Medulla oblongata (tissue), 1 donor: ENCODE measurements at regions not wholly inside any gene's neighbourhood (a gene's known extent, or its start where the extent isn't known, plus 50 kb on each side); places are given as distances from the start of the nearest gene placed in this dataset.

Experiments used
- DNase-seq: peaks from one replicate; pipeline ENCODE4 v3.0.0-alpha.2; 2015; ENCODE audit errors: extremely low spot score

DNA sequence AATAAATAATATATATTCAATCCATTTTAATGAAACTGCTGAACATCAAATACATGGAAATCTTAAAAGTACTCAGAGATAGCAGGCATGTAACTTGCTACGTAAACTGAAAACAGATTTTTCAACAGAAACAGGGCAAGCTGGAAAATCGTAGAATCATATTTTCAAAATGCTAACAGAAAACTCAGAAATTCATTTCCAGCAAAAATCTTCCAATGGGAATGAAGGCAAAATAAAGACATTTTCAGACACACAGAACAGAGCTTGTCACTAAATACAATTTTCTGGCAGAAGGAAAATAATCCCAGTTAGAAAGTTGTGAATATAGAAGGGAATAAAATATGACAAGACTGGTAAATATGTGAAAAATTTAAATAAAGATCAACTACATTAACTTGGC, 419.9 kb upstream of the ZFP42 start:
- DNase-seq: no peak

DNA sequence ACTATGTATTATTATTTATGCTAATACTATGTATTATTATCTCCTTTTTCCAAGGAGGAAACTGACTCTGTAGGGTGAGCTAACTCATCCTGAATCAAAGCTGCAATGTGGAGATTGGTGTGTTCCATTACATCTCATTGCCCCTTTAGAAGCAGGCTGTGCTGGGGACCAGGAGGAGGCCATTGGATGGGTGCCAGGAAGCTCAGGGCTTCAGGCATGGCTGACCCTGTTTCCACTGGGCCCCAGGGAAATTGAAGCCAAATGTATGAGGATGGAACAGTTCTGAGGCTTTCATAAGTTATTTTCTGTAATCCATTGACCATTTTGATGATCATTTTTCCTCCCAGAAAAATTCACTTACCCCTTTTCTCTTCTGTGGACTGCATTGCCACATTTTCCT, 418.8 kb upstream of the ZFP42 start:
- DNase-seq: peak; percentile 5

DNA sequence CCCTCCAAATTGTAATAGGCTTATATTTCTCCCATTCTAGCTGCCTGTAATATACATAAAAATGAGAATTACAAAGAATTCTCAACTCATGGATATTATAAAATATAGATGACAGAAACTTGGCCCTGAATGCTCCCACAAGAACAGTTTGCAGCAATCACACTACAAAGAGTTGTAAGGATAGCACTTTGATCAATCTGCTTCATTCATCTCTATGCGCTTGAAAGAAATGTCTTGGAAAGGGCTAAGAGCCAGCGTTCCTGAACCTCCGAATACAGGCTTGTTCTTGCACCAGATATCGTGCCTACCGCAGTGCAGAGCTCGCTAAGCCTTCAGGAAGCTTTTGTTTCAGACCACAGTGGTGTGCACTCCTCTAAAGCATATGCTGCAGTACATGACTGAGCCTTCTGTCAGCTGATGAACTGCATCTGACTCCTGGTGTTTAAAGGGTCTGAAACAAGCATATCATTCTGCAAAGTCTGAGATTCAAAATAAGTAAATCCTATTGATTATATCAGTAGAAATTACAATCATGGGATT, 417.6 kb upstream of the ZFP42 start:
- no peak for DNase-seq

DNA sequence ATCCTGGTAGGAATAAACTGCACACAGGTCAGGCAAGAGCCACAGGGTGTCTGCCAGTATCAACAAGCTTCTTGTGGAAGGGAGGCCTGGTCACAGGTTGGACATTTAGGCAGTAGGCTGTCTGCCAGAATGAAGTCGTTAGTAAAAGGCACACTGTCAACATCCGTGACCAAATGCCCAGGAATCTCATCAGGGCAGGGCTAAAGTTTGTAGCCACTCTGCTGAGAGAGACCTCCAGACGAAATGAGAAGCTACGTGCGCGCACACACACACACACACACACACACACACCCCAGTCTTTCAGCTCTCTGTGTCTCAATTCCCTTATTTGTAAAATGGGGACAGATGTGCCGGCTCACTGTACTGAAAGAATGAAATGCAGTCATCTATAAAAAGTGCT, 408.7 kb upstream of the ZFP42 start:
- DNase-seq: no peak

DNA sequence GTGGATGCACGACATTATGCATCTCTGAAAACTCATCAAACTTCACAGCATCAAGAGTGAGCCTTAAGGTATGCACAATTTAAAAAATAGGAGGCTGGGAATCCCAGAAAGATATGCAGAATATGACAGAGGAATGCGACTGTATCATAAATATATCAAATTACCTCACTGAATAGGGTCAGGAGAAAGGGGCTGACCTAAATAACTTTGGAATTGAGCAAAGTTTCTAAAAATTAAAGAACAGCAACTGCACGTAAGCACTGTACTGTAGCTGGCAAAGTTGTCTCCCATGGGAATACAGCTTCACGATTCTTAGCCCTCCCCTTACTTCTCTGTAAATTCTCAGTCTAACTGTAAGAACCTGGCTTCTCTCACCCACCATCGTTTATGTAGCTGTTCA, 397.4 kb upstream of the ZFP42 start:
- DNase-seq: no peak

DNA sequence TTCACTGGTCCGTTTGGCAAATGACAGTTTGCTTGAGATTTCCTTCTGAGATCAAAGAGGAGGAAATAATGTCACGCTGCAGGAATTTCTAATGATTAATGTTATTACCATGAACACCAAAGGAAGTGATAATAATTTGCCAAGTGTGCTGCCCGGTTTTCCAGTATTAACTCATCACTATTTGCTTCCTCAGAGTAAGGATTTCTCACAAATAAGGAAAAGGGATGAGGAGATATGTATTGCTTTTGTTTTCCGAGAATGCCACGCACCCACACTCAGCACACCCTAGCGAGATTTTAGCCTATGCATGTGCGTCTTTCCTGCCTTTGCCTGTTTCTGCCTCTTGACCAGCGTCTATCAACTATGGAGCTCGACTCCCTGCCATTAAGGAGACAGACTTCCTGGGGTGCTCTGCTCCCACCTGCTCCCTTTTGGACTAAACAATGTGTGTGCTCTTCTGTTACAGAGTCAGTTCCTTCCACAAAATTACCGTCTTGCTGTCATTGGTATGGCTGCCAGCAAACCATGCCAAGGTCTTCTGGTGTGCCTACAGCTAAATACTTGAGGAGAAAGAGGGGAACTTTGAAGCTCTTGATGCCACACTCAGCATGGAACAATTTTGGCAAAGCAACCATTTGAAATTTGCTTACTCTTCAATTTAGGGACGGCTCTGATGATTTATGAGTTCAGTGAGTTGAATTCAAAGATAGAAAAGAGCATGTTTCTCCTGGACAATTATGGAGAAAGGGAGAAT, 393.1 kb upstream of the ZFP42 start:
- DNase-seq: no peak

DNA sequence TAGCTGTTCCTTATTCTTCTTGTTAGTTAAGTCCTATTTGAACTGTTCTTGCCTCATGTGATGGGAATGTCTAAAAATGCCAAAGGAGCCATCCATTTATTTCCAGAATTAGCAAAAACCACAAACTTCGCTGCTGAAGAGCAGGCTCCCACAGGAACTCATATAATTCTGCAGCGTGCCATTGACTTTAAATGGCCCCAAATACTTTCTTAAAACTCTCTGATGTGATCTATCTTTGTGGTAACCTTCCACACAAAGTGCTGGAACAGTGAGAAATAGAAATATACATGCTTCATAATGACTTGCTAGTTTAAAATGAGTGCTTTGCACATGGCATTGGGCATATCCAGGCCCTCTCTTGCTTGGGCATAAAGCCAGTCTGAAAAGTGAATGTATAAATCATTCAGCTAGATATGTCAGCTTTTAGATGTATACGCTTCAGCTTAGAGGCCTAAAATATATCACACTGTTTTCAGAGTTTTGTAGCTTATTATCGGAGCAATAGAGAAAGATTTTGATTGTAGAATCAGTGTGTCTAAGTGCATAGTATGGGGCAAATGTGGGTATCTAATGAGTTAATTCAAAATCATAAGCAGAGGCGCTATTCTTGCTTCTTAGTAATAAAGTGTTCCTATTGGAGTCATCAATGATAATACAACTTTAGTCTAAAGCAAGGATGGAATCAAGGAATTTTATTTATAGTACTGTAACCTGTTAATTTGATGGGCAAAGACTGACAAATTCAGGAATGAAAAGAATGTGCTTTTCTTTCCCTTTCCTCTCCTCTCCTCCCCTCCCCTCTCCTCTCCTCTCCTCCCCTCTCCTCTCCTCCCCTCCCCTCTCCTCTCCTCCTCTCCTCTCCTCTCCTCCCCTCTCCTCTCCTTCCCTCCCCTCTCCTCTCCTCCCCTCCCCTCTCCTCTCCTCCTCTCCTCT, 392.2 kb upstream of the ZFP42 start:
- no peak for DNase-seq

DNA sequence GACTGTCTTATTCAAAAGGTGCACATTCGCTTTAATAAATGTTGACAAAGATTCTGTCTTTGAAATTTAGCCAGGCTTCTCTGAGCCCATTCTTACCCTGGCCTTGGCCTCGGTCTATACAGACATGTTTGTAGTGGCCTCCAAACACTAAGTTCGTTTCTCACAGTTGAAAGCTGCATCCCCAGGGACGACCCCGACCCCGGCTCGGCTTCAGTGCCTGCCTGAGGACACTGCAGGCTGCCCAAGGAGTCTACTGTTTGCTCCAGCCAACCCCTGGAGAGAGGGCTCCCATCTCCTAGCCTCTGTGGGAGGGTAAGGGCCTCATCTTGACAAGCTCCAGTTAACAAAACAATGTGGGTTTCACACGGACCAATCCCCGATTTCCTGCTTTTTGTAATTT, 390.6 kb upstream of the ZFP42 start:
- DNase-seq: no peak

DNA sequence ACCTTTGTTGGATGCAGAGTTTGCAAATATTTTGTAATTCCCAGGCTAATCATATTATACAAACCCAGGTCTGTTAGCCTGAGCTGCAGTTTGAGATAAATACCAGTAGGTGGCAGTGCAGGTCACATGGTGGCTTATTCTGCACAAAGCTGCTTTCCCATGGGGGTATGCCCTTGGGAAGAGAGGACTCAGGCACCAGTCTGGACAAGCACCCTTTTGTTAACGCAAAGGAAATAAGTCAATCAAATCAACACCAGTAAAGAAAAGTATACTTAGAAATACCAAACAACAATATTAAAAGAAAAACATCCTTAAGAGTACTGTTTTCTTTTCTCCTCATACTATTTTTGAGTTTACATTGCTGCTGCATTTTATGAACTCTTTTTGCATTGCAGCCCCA, 389.0 kb upstream of the ZFP42 start:
- peak; percentile 60 for DNase-seq

DNA sequence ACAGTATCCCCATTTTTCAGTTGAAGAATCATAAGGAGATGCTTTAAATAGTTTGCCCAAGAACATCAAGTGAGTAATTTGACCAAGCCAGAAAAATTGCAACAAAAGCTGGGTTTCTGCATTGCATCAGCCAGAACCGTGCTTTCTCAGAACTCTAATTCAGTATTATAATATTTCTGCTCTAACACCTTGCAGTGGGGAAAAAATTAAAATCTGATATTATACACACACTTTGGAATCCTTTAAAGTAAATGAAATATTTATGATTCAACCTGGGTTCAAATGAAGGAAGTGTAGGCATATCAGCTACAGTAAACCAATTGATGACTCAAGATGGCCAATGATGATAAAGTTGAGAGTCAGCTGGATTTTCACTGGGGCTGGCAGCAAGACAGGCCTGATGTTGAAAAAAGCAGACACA, 387.6 kb upstream of the ZFP42 start:
- no peak for DNase-seq

DNA sequence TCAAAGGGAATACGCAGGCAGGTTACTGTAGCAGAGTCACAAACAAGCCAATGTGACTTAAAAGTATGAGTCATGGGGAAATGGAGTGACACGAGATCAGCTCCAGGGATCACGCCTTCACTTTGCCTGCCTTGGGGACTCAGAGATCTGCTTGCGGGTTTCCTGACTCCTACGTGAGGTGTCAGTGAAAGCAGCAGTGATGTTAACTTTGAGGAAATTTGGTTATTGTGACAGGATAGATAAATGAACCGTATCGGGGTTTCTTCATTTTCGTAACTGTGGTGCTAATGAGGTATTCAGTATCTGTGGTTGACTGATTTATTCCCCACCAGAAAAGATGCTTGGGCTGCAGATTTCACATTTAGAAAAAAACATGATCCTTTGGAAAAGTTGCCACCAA, 383.3 kb upstream of the ZFP42 start:
- DNase-seq: no peak

DNA sequence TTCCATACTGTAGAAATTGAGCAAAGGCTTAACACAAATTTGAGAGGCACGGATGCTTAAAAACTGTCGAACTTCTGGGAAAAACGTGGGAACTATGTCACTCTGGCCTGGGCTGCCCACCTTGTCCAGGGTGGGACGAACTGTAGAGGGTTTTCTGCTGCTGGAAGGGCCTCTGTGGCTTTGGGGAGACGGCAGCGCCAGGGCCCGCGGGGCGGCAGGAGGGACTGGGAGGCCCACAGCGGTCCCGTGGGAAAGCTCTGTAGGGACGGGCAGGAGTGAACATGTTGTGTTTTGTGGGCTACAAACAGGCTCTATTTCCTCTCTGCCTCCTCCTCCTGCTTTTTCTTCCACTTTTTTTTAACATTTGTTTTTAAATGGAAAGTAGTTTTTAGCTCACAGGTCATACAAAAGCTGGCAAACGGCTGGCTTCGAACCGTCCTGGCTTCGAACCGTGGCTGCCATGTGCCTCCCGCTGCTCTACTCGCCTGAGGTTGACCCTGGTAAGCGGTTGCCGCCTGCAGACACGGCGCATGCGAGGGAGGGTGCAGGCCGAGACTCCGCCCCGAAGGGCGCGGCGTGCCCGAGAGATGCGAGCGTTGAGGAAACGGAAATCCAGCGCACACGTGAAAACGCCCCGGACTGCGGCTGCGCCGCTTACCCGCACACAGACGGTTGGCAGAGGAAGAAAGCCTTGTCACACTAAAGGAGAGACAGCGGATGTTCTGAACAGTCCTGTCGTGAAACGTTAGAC, 382.3 kb upstream of the ZFP42 start:
- DNase-seq: no peak

DNA sequence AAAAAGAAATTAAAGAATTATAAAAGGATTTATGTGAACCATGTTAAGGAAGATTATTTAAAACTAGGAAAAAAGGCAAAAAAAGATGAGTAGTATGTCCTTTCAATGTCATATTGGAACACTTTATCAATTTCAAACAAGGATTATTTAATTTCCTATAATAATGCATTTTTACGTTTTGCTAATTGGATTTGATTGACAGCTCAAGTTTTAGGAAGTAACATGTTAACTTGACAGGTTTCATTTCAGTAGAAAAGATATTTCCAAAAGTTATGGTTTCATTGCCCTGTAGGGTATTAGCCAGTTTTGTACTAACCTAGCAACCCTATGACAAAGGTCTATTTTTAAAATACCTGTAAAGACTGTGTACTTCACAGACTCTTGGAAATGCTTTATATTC, 379.6 kb upstream of the ZFP42 start:
- no peak for DNase-seq

DNA sequence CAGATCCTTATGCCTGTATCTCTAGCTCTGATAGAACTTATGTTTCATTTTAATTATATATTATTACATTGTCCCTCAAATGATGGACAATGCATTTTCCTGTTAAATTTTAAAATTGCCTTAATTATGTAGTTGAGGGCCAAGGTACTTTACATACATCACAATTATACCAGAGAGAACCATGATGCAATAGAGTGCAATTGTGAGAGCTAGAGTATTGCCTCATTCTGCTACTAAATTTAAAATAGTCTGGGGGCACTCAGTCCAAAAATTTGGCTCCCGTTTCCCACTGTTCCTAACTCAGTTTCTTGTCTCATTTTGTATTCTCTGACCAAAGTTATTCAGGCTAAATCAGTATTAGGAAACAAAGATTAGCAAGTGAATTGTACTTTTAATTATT, 378.5 kb upstream of the ZFP42 start:
- DNase-seq: no peak

DNA sequence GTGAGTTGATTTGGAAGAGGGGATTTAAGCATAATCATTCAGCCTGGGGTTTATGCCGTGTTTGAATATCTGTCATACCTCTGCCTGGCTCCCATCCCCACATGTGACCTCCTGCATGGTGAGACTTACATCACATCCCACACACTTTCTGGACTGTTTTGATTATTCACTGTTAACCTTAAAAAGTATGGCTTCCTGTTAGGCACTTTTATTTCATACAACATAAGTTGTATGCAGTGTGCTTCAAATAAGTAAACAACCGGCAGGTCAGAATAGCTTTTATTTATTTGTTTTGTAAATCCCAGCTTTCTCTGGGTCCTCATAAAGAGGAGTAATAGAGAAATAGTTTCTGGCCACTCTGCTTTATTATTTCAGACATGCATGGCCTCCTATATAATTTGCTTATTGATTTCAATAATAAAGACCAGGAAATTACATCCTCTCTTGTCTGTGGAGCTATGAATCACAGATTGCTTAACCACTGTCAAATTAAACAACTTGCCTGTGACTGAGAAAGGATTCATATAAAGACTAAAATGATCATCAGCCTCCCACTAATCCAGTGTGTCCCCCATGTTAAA, 376.8 kb upstream of the ZFP42 start:
- DNase-seq: no peak

DNA sequence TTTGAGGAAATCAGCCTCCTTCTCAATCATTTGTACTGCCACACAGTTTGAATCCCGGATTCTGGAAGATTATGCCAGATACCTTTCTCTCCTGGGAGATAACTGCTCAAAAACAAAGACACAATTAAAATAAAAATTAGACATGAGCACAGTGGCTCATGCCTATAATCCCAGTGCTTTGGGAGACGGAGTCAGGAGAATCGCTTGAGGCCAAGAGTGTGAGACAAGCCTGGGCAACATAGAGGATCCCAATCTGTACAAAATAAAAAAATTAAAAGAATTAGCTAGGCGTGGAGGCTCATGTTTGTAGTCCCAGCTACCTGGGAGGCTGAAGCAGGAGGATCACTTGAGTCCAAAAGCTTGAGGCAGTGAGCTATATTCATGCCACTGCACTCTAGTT, 376.3 kb upstream of the ZFP42 start:
- no peak for DNase-seq

DNA sequence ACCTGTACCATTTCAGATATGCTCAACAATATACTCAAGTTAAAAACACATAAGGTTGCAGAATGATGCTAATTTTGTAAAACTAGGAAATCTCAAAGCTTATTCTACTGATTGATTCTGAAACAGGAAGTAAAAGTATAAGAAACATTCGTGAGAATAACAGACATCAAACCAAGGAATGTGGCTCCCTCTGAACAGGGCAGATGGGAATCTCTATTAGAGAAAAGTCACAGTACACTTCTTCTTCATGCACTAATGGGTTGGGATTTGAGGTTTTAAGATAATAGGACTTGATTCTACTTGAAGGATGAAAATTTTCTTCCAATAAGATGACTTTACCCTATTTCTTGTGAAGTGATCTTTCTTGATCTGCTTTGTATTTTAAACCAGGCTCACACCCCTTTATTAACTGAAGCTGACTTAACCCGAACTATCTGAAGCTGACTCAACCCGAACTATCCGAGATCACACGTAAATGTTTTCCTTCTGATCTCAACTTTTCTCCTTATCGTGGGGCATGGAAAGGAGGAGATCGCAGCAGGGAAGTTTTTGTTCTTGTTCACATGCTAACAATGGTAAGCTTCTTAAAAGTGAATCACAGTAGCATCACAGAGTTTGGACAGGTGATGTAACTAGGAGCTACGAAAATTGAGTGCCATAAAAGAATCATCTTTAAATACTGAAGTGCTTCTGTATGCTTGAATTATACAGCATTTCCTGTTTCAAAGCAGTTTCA, 363.1 kb upstream of the ZFP42 start:
- no peak for DNase-seq

DNA sequence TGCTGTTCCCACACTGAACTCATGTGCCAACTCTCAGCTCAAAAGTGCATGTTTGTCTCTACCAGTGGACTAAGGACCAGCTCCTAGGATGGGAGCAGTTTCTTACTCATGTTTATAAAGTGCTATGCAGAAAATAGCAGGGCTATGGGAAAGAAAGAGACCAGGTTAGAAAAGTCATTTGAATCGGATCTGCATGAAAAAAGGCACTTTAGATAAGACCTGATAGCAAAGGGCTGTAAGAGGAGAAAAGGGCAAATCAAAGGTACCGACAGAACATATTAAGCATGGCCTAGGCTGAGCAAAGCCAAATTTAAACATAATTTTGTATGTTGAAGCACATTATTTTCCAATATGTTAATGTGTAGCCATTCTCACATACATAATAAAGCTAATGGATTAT, 362.3 kb upstream of the ZFP42 start:
- DNase-seq: no peak

DNA sequence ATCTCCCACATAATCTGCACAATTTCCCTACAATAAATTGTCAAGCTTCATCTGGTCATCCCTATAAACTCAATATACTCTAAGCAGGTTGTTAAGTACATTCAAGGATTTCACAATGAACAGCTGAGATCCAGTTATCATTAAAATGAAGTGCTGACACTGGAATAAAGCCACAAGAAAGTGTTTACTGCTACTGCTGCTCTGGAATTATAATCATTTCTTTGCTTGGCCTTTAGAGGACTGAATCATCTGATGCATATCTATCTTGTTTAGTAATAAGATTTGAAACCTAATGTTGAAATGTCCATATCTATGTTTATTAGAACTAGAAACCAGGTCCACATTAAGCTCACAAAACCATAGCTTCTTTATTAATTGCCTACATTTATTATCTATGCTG, 338.6 kb upstream of the ZFP42 start:
- no peak for DNase-seq

DNA sequence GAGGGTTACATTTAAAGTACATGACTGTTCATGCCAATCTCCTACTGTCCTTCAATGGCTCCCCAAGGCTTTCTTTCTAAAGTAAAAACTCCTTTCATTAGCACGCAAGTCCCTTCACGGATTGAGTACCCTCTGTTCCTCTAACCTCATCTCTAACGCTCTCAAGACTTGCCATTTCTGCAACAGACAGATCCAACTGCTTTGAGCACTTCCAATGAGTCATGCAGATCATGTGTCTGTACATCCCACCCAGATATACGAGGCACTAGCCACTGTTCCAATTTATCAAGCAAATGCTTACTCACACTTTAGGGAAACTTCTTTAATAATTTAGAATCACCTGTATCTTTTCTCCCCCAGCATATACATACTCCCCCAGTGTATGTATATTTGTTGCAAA, 332.5 kb upstream of the ZFP42 start:
- no peak for DNase-seq

DNA sequence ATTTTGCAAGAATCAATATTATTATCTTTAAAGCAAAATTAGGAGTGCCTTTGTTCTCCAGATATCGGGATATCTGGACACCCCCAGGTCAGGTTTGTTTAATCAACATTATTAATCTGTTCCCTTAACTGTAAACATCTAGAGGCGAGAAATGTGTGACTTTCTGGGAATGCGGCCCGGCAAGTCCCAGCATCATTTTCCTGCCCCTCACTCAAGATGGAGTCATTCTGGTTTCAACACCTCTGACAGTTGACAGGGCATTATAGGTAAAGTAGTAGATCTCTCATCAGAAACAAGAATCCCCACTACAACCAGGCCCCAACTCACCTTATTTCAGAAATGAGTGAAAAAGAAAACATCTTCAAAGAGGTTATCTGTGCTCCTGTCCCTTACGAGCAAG, 331.6 kb upstream of the ZFP42 start:
- DNase-seq: no peak
